SK-N-SH treated with all-trans-retinoic acid at 6 μM for 48 hours (cell line): ENCODE measurements at regions not wholly inside any gene's neighbourhood (a gene's known extent, or its start where the extent isn't known, plus 50 kb on each side); places are given as distances from the start of the nearest gene placed in this dataset.
"Not testable (repeated sequence)": the region's sequence is repeated elsewhere in the genome, so short reads cannot be mapped to it uniquely, and the experiment has no call there.

Experiments used
- ATAC-seq: fragments of 200-7000 bp; cut with Tn5 transposase; 3 replicates; pipeline ENCODE4 v1.9.1; 2020; ENCODE audit warnings: mild to moderate bottlenecking, moderate library complexity
- ARNTL ChIP-seq: fragments of 450-650 bp; formaldehyde crosslinking; IDR thresholded peaks from 2 replicates; pipeline ENCODE4 v1.5.0; 2020; ENCODE audit warnings: low read depth, mild to moderate bottlenecking, moderate library complexity, borderline replicate concordance
- BACH2 ChIP-seq: fragments of 250-450 bp; sonication (Bioruptor Pico); IDR thresholded peaks from 2 replicates; pipeline ENCODE4 v1.9.0; 2021; ENCODE audit warnings: mild to moderate bottlenecking, borderline replicate concordance
- CREB5 ChIP-seq: fragments of 250-450 bp; sonication (Bioruptor Pico); IDR thresholded peaks from 2 replicates; pipeline ENCODE4 v1.5.1; 2020; ENCODE audit warnings: low read depth, mild to moderate bottlenecking, moderate library complexity
- CSDC2 ChIP-seq: fragments of 250-450 bp; sonication (Bioruptor Pico); IDR thresholded peaks from 2 replicates; pipeline ENCODE4 v1.5.0; 2020; ENCODE audit warnings: mild to moderate bottlenecking, moderate library complexity
- CSRNP3 ChIP-seq: fragments of 250-450 bp; sonication (Bioruptor Pico); IDR thresholded peaks from 2 replicates; pipeline ENCODE4 v1.5.1; 2021; ENCODE audit warnings: mild to moderate bottlenecking, moderate library complexity
- GLIS3 ChIP-seq: fragments of 250-450 bp; sonication (Bioruptor Pico); IDR thresholded peaks from 2 replicates; pipeline ENCODE4 v1.5.0; 2020; ENCODE audit warnings: mild to moderate bottlenecking, moderate library complexity
- ISL1 ChIP-seq: fragments of 250-450 bp; sonication (Bioruptor Pico); IDR thresholded peaks from 2 replicates; pipeline ENCODE4 v2.1.2; 2022; ENCODE audit warnings: mild to moderate bottlenecking, moderate library complexity
- OSR1 ChIP-seq: fragments of 250-450 bp; sonication (Bioruptor Pico); IDR thresholded peaks from 2 replicates; pipeline ENCODE4 v1.8.0; 2022; ENCODE audit warnings: moderate library complexity, mild to moderate bottlenecking, inconsistent platforms
- POU6F1 ChIP-seq: fragments of 250-450 bp; sonication (Bioruptor Pico); IDR thresholded peaks from 2 replicates; pipeline ENCODE4 v1.8.0; 2021; ENCODE audit warnings: low read depth, mild to moderate bottlenecking, moderate library complexity, borderline replicate concordance
- PPARA ChIP-seq: fragments of 250-450 bp; sonication (Bioruptor Pico); IDR thresholded peaks from 2 replicates; pipeline ENCODE4 v1.5.0; 2020; ENCODE audit warnings: mild to moderate bottlenecking, borderline replicate concordance
- SNAI2 ChIP-seq: fragments of 250-450 bp; sonication (Bioruptor Pico); IDR thresholded peaks from 2 replicates; pipeline ENCODE4 v1.5.0; 2020; ENCODE audit warnings: mild to moderate bottlenecking, moderate library complexity
- TOX ChIP-seq: fragments of 250-450 bp; sonication (Bioruptor Pico); IDR thresholded peaks from 2 replicates; pipeline ENCODE4 v1.8.0; 2021; ENCODE audit warnings: mild to moderate bottlenecking, moderate library complexity, borderline replicate concordance
- TSHZ2 ChIP-seq: fragments of 250-450 bp; sonication (Bioruptor Pico); IDR thresholded peaks from 2 replicates; pipeline ENCODE4 v1.5.0; 2020; ENCODE audit warnings: mild to moderate bottlenecking, moderate library complexity
- ZC3H10 ChIP-seq: fragments of 250-450 bp; sonication (Bioruptor Pico); IDR thresholded peaks from 2 replicates; pipeline ENCODE4 v1.5.1; 2021; ENCODE audit warnings: mild to moderate bottlenecking, moderate library complexity
- ZFP3 ChIP-seq: fragments of 250-450 bp; sonication (Bioruptor Pico); IDR thresholded peaks from 2 replicates; pipeline ENCODE4 v1.5.0; 2020; ENCODE audit warnings: mild to moderate bottlenecking, moderate library complexity
- ZFP30 ChIP-seq: fragments of 450-650 bp; formaldehyde crosslinking; IDR thresholded peaks from 2 replicates; pipeline ENCODE4 v1.5.0; 2022; ENCODE audit warnings: mild to moderate bottlenecking, moderate library complexity
- ZNF565 ChIP-seq: fragments of 450-650 bp; formaldehyde crosslinking; conservative IDR thresholded peaks from 2 replicates; pipeline ENCODE4 v1.5.0; 2020; ENCODE audit warnings: low read depth, mild to moderate bottlenecking, moderate library complexity
- ZNF70 ChIP-seq: fragments of 450-650 bp; formaldehyde crosslinking; IDR thresholded peaks from 2 replicates; pipeline ENCODE4 v1.5.0; 2020; ENCODE audit warnings: mild to moderate bottlenecking, moderate library complexity
- ZNF8 ChIP-seq: fragments of 450-650 bp; formaldehyde crosslinking; IDR thresholded peaks from 2 replicates; pipeline ENCODE4 v1.5.0; 2020; ENCODE audit warnings: mild to moderate bottlenecking, moderate library complexity

GRCh38 chr17:68097161-68097805 lies 61.7 kb downstream of the KPNA2 start:
- TF ChIP-seq ZC3H10 (CRISPR knock-in tag): no peak
- no peak for TF ChIP-seq CSRNP3 (CRISPR knock-in tag)
- TF ChIP-seq POU6F1 (CRISPR knock-in tag): no peak
- TF ChIP-seq ZNF8 (CRISPR knock-in tag): no peak
- no peak for TF ChIP-seq GLIS3 (CRISPR knock-in tag)
- no peak for TF ChIP-seq ZNF565 (CRISPR knock-in tag)
- no peak for TF ChIP-seq OSR1 (CRISPR knock-in tag)
- TF ChIP-seq SNAI2 (CRISPR knock-in tag): no peak
- no peak for TF ChIP-seq ZNF70
- no peak for TF ChIP-seq TOX
- TF ChIP-seq ZFP30: no peak
- no peak for TF ChIP-seq CREB5 (CRISPR knock-in tag)
- TF ChIP-seq ZFP3: no peak
- no peak for TF ChIP-seq TSHZ2 (CRISPR knock-in tag)
- TF ChIP-seq CSDC2 (CRISPR knock-in tag): no peak
- no peak for TF ChIP-seq ISL1 (CRISPR knock-in tag)
- TF ChIP-seq, all 23 proteins: peak for 0
- ATAC-seq: no peak

- ATAC-seq: not testable (repeated sequence)
Observed at GRCh38 chr17:68099341-68099753, 63.8 kb downstream of the KPNA2 start.

GRCh38 chr17:68100000-68100641 lies 64.6 kb downstream of the KPNA2 start:
- TF ChIP-seq ZNF565 (CRISPR knock-in tag) (no peak), SNAI2 (CRISPR knock-in tag) (no peak), GLIS3 (CRISPR knock-in tag) (no peak)
- TF ChIP-seq, all 23 proteins: peak for 0
- no peak for ATAC-seq

GRCh38 chr17:68101075-68101986 lies 65.8 kb downstream of the KPNA2 start:
- ATAC-seq: peak; percentile 99
- TF ChIP-seq ZNF70: no peak
- TF ChIP-seq ZNF565 (CRISPR knock-in tag): 0 out of 2 replicates have a peak, but pooled peaks have one; percentile 59

- no peak for ATAC-seq
- TF ChIP-seq CSRNP3 (CRISPR knock-in tag) (no peak), ZNF565 (CRISPR knock-in tag) (no peak), ZNF8 (CRISPR knock-in tag) (no peak), ISL1 (CRISPR knock-in tag) (no peak), ZFP30 (no peak), CSDC2 (CRISPR knock-in tag) (no peak), OSR1 (CRISPR knock-in tag) (no peak), ZFP3 (no peak), PPARA (CRISPR knock-in tag) (no peak), BACH2 (CRISPR knock-in tag) (no peak), GLIS3 (CRISPR knock-in tag) (no peak), ARNTL (CRISPR knock-in tag) (no peak), TOX (no peak), TSHZ2 (CRISPR knock-in tag) (no peak), ZNF70 (no peak)
Observed at GRCh38 chr17:68101987-68102314, 66.4 kb downstream of the KPNA2 start.
